Neural cell (in vitro differentiated cells): ENCODE measurements at regions not wholly inside any gene's neighbourhood (a gene's known extent, or its start where the extent isn't known, plus 50 kb on each side); places are given as distances from the start of the nearest gene placed in this dataset.

ENCODE experiments used
- CTCF ChIP-seq: fragments of 450-650 bp; IDR thresholded peaks from 2 replicates; pipeline ENCODE4 v1.5.1; 2014; ENCODE audit warnings: antibody characterized with exemption, mild to moderate bottlenecking, moderate library complexity; ENCODE audit not compliant: poor library complexity, severe bottlenecking
- EP300 ChIP-seq: fragments of 450-650 bp; conservative IDR thresholded peaks from 2 replicates; pipeline ENCODE4 v1.6.1; 2014; ENCODE audit warnings: antibody characterized with exemption, mild to moderate bottlenecking, moderate library complexity; ENCODE audit not compliant: poor library complexity, severe bottlenecking
- POLR2AphosphoS5 ChIP-seq: IDR thresholded peaks from 2 replicates; pipeline ENCODE4 v1.6.1; 2012
- RAD21 ChIP-seq: fragments of 450-650 bp; conservative IDR thresholded peaks from 2 replicates; pipeline ENCODE4 v1.6.1; 2014; ENCODE audit warnings: antibody characterized with exemption, mild to moderate bottlenecking, moderate library complexity
- SMC3 ChIP-seq: fragments of 450-650 bp; conservative IDR thresholded peaks from 2 replicates; pipeline ENCODE4 v1.6.1; 2014; ENCODE audit warnings: antibody characterized with exemption, mild to moderate bottlenecking, moderate library complexity; ENCODE audit not compliant: poor library complexity
- TAF1 ChIP-seq: IDR thresholded peaks from 2 replicates; pipeline ENCODE4 v1.6.1; 2012; ENCODE audit warnings: low read depth

GRCh38 chr3:106242781-106243180, 374.0 kb upstream of the CBLB start:
- TF ChIP-seq CTCF, result no peak
- no peak for TF ChIP-seq EP300
- TF ChIP-seq TAF1, result no peak
- no peak for TF ChIP-seq RAD21
- no peak for TF ChIP-seq POLR2AphosphoS5
- TF ChIP-seq SMC3, result no peak
